HepG2 (cell line): ENCODE measurements at regions not wholly inside any gene's neighbourhood (a gene's known extent, or its start where the extent isn't known, plus 50 kb on each side); places are given as distances from the start of the nearest gene placed in this dataset.

Experiments used
- ATAC-seq: fragments of 200-7000 bp; cut with Tn5 transposase; 3 replicates; pipeline ENCODE4 v1.9.1; 2020; ENCODE audit warnings: mild to moderate bottlenecking, moderate library complexity
- BruUV-seq: library from RNA; stranded (reverse); fragments of 400-500 nt; replicated peaks from 2 replicates; lab custom pipeline; 2021; lab: Mats Ljungman, UMichigan
- CTCF ChIA-PET: fragments of 300-600 bp; formaldehyde crosslinking; extraction: SDS; loops from one replicate; lab custom pipeline; 2021; ENCODE audit warnings: low total read pairs, inconsistent platforms, low intra/inter-chr PET ratio; lab: Yijun Ruan, JAX
- POLR2A ChIA-PET: fragments of 350-600 bp; sonication (Branson Sonifier 250); formaldehyde crosslinking; loops from one replicate; lab custom pipeline; 2020; ENCODE audit warnings: antibody characterized with exemption, inconsistent platforms; lab: Yijun Ruan, JAX
- DNase-seq: peaks from one replicate; pipeline ENCODE4 v3.0.0-alpha.2; 2015; ENCODE audit warnings: low spot score
- FAIRE-seq: peaks from 3 replicates; lab custom pipeline; 2011; peaks lifted over from hg19 to GRCh38; lab: Jason Lieb, UNC
- H2AFZ ChIP-seq: one replicate; pipeline ENCODE4 v1.6.1; 2011; ENCODE audit warnings: low read length, inconsistent platforms
- H3K27ac ChIP-seq: fragments of 300-600 bp; 3 replicates; pipeline ENCODE4 v1.8.0; 2011; ENCODE audit warnings: mixed run types, mild to moderate bottlenecking, mixed read lengths, low read length, inconsistent platforms; ENCODE audit not compliant: insufficient read depth; ENCODE audit errors: extremely low read length
- H3K27me3 ChIP-seq, 2 experiments: fragments of 200-600 bp in 1 of 2; 2 replicates in 1 of 2; 3 replicates in 1 of 2; pipeline versions ENCODE4 v1.6.0 to v1.8.0; 2011; ENCODE audit warnings: low read length in 2 of 2, mild to moderate bottlenecking in 2 of 2, moderate library complexity in 2 of 2, inconsistent platforms in 1 of 2; ENCODE audit not compliant: insufficient read depth in 2 of 2, control insufficient read depth in 1 of 2
- H3K36me3 ChIP-seq, 2 experiments: fragments of 200-600 bp in 1 of 2; replicated peaks in 1 of 2; 2 replicates in 1 of 2; 3 replicates in 1 of 2; pipeline versions ENCODE4 v1.5.1 to v1.8.0; 2011; ENCODE audit warnings: low read length in 2 of 2, inconsistent platforms in 1 of 2; ENCODE audit not compliant: insufficient read depth in 2 of 2, control insufficient read depth in 1 of 2
- H3K4me1 ChIP-seq: 2 replicates; pipeline ENCODE4 v1.5.1; 2012; ENCODE audit warnings: low read length, inconsistent platforms; ENCODE audit not compliant: insufficient read depth
- H3K4me2 ChIP-seq: 2 replicates; pipeline ENCODE4 v1.6.0; 2011; ENCODE audit warnings: low read depth, low read length, inconsistent platforms
- H3K4me3 ChIP-seq, 3 experiments: fragments of 200-600 bp in 1 of 3; sonication (generic), shearing (Covaris generic) in 1 of 3; replicated peaks in 1 of 3; 2 replicates each; pipeline ENCODE4 v1.5.1; 2011 to 2016; ENCODE audit warnings: low read length in 3 of 3, inconsistent platforms in 2 of 3, low read depth in 2 of 3, mild to moderate bottlenecking in 2 of 3, control low read depth in 1 of 3, mixed read lengths in 1 of 3; ENCODE audit not compliant: insufficient read depth in 1 of 3
- H3K79me2 ChIP-seq: one replicate; pipeline ENCODE4 v1.6.1; 2011; ENCODE audit warnings: low read length, inconsistent platforms; ENCODE audit not compliant: insufficient read depth
- H3K9ac ChIP-seq: 2 replicates; pipeline ENCODE4 v1.6.0; 2011; ENCODE audit warnings: mild to moderate bottlenecking, low read depth, low read length, inconsistent platforms; ENCODE audit not compliant: insufficient read depth
- H3K9me3 ChIP-seq: 2 replicates; pipeline ENCODE4 v1.5.1; 2012; ENCODE audit warnings: mild to moderate bottlenecking, low read length
- H4K20me1 ChIP-seq: 2 replicates; pipeline ENCODE4 v1.6.0; 2011; ENCODE audit warnings: inconsistent platforms, mild to moderate bottlenecking, low read length, moderate library complexity; ENCODE audit not compliant: insufficient read depth
- DDIT3 ChIP-seq: sonication (generic); formaldehyde crosslinking; IDR thresholded peaks from 2 replicates; pipeline ENCODE4 v1.4.0; 2020; ENCODE audit warnings: mild to moderate bottlenecking, missing genetic modification reagents
- EHMT2 ChIP-seq: fragments of 200-600 bp; sonication (generic); IDR thresholded peaks from 2 replicates; pipeline ENCODE4 v1.7.0; 2017; ENCODE audit warnings: antibody characterized with exemption, low read depth, low read length, borderline replicate concordance
- NFAT5 ChIP-seq: sonication (generic); formaldehyde crosslinking; IDR thresholded peaks from 2 replicates; pipeline ENCODE4 v1.4.0; 2020; ENCODE audit warnings: missing genetic modification reagents
- ZNF12 ChIP-seq: sonication (generic); formaldehyde crosslinking; IDR thresholded peaks from 2 replicates; pipeline ENCODE4 v1.5.0; 2020; ENCODE audit warnings: missing genetic modification reagents
- ZNF317 ChIP-seq: sonication (generic); formaldehyde crosslinking; IDR thresholded peaks from 2 replicates; pipeline ENCODE4 v1.5.0; 2020; ENCODE audit warnings: mild to moderate bottlenecking, missing genetic modification reagents
- ZNF326 ChIP-seq: sonication (generic); formaldehyde crosslinking; IDR thresholded peaks from 2 replicates; pipeline ENCODE4 v1.4.0; 2020; ENCODE audit warnings: missing genetic modification reagents, borderline replicate concordance
- ZNF543 ChIP-seq: sonication (generic); formaldehyde crosslinking; IDR thresholded peaks from 2 replicates; pipeline ENCODE4 v1.4.0; 2020; ENCODE audit warnings: mild to moderate bottlenecking, missing genetic modification reagents
- WGBS: methylation state at CpG from one replicate; pipeline ENCODE4 v1.1.6; 2017; ENCODE audit warnings: low lambda C conversion rate; 5-methylcytosine and 5-hydroxymethylcytosine counted together
- in situ Hi-C: cut with HindIII; loops from 2 replicates; pipeline ENCODE4 v1.10.0; 2017; ENCODE audit warnings: low pct_unique_long_range_greater_than_20kb; ENCODE audit not compliant: extremely low pct_ligation_motif_present
- intact Hi-C: fragments of 100-400 bp; cut with micrococcal nuclease; formaldehyde crosslinking; loops from one replicate; pipeline ENCODE4 v1.10.0; 2022; ENCODE audit not compliant: unreplicated experiment
- TF ChIP-seq, protein P1 (sequence below): IDR thresholded peaks from 2 replicates; pipeline ENCODE4 v1.6.1; 2016; ENCODE audit warnings: missing biosample characterization, missing genetic modification reagents, low read depth

- TF ChIP-seq, protein P1, sequence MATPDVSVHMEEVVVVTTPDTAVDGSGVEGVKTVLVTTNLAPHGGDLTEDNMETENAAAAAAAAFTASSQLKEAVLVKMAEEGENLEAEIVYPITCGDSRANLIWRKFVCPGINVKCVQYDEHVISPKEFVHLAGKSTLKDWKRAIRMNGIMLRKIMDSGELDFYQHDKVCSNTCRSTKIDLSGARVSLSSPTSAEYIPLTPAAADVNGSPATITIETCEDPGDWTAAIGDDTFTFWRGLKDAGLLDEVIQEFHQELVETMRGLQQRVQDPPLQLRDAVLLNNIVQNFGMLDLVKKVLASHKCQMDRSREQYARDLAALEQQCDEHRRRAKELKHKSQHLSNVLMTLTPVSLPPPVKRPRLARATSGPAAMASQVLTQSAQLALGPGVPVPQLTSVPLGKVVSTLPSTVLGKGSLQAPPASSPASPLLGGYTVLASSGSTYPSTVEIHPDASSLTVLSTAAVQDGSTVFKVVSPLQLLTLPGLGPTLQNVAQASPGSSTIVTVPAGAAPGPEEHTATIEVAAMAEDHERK: no peak
- TF ChIP-seq, all 625 proteins: peak for 0
Observed at GRCh38 chr20:23179766-23180403, 93.8 kb upstream of the CD93 start (continued).

DNA sequence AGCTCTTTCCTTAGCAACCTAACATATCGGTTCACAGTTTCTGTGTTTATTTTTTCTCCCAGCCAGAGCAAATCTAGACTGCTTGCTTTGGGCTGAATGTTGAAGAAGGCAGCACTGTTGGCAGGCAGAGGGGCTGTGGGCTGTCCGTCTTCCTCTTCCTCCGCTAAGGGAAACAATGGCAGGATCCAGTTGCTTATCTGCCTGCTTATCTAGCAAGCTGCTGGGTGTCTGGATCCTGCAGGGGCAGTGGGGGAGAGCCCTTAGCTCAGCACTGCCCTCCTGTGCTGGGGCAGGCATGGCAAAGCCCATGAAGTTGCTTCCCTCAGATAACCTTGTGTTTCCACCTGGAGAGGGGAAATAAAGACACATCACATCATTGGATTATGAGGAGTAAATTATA, 92.7 kb upstream of the CD93 start:
- POLR2A ChIA-PET: no interaction called here
- intact Hi-C loops: no loop called here
- Histone ChIP-seq H3K4me2 (no peak overlapping the region), H3K4me1 (no peaks in the 10 kb centered on the region), H4K20me1 (no peaks in the 10 kb centered on the region), H2AFZ (no peak overlapping the region)
- BruUV-seq: no TSS peak
- WGBS: 12% methylated on average over 3 of the region's 3 CpGs
- TF ChIP-seq NFAT5 (CRISPR knock-in tag) (no peak), ZNF317 (CRISPR knock-in tag) (no peak), EHMT2 (no peak), DDIT3 (no peak), ZNF326 (CRISPR knock-in tag) (no peak), ZNF543 (no peak), ZNF12 (no peak)
- TF ChIP-seq, all 625 proteins: peak for 0
- CTCF ChIA-PET: no interaction called here
- no peaks in the 10 kb centered on the region for H3K36me3 ChIP-seq
- no peaks in the 10 kb centered on the region for H3K27me3 ChIP-seq
- no peaks in the 10 kb centered on the region for H3K79me2 ChIP-seq
- H3K27ac ChIP-seq: no peak overlapping the region
- H3K9ac ChIP-seq: no peak overlapping the region
- in situ Hi-C loops: no loop called here
- no peak for DNase-seq
- no peaks in the 10 kb centered on the region for H3K9me3 ChIP-seq
- FAIRE-seq: no peak
- H3K4me3 ChIP-seq: no peak overlapping the region
- no peak for ATAC-seq
